Breast epithelium (tissue), 4 donors: ENCODE measurements at regions not wholly inside any gene's neighbourhood (a gene's known extent, or its start where the extent isn't known, plus 50 kb on each side); places are given as distances from the start of the nearest gene placed in this dataset.

ENCODE experiments used
- DNase-seq, 2 donors: peaks; one replicate each; pipeline ENCODE4 v3.0.0-alpha.2; 2019; ENCODE audit warnings: low spot score in 2 of 2
- H3K27ac ChIP-seq, 2 donors: fragments of 200-600 bp; sonication (generic) in 1 of 2; one replicate each; pipeline ENCODE4 v1.5.1; 2016 to 2019; ENCODE audit warnings: mild to moderate bottlenecking in 1 of 2
- H3K27me3 ChIP-seq, 2 donors: fragments of 200-600 bp; sonication (generic) in 1 of 2; one replicate each; pipeline versions ENCODE4 v1.5.1 to v1.6.0; 2017 to 2019; ENCODE audit warnings: control low read depth in 1 of 2, mild to moderate bottlenecking in 1 of 2
- H3K36me3 ChIP-seq: fragments of 200-600 bp; one replicate; pipeline ENCODE4 v1.5.1; 2019
- H3K4me1 ChIP-seq, 2 donors: fragments of 200-600 bp; sonication (generic); one replicate each; pipeline ENCODE4 v1.5.1; 2016 to 2019; ENCODE audit warnings: control low read depth in 1 of 2
- H3K4me3 ChIP-seq, 3 donors: fragments of 200-600 bp; sonication (generic); 1 replicate in 2 of 3; 2 replicates in 1 of 3; pipeline ENCODE4 v1.5.1; 2016 to 2019; ENCODE audit warnings: mild to moderate bottlenecking in 3 of 3, moderate library complexity in 2 of 3
- H3K9me3 ChIP-seq, 2 donors: fragments of 200-600 bp; sonication (generic) in 1 of 2; one replicate each; pipeline ENCODE4 v1.5.1; 2016 to 2019; ENCODE audit warnings: control low read depth in 1 of 2
- POLR2A ChIP-seq: fragments of 450-650 bp; IDR thresholded peaks from one replicate; pipeline ENCODE4 v1.6.1; 2016; ENCODE audit warnings: antibody characterized with exemption, mild to moderate bottlenecking, moderate library complexity
- POLR2AphosphoS5 ChIP-seq, 3 donors: sonication (generic); formaldehyde crosslinking; IDR thresholded peaks; one replicate each; pipeline ENCODE4 v1.6.1; 2017; ENCODE audit warnings: antibody characterized with exemption in 3 of 3
- intact Hi-C: fragments of 100-400 bp; cut with DNase I; formaldehyde crosslinking; loops from one replicate; pipeline ENCODE4 v1.15.1; 2023; ENCODE audit warnings: low total_unique reads
- TF ChIP-seq, protein P1 (sequence below), 3 donors: fragments of 450-650 bp; IDR thresholded peaks; one replicate each; pipeline ENCODE4 v1.5.1; 2016 to 2017; ENCODE audit warnings: antibody characterized with exemption in 3 of 3, mild to moderate bottlenecking in 3 of 3, moderate library complexity in 3 of 3

- peaks cover 0 to 8% of the 10 kb centered on the region in 2 donors for H3K9me3 ChIP-seq
- TF ChIP-seq POLR2A, result no peak
- TF ChIP-seq, protein P1, sequence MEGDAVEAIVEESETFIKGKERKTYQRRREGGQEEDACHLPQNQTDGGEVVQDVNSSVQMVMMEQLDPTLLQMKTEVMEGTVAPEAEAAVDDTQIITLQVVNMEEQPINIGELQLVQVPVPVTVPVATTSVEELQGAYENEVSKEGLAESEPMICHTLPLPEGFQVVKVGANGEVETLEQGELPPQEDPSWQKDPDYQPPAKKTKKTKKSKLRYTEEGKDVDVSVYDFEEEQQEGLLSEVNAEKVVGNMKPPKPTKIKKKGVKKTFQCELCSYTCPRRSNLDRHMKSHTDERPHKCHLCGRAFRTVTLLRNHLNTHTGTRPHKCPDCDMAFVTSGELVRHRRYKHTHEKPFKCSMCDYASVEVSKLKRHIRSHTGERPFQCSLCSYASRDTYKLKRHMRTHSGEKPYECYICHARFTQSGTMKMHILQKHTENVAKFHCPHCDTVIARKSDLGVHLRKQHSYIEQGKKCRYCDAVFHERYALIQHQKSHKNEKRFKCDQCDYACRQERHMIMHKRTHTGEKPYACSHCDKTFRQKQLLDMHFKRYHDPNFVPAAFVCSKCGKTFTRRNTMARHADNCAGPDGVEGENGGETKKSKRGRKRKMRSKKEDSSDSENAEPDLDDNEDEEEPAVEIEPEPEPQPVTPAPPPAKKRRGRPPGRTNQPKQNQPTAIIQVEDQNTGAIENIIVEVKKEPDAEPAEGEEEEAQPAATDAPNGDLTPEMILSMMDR (IDR thresholded peaks at IDR 0.05), result no peak
- TF ChIP-seq POLR2AphosphoS5 (IDR thresholded peaks at IDR 0.05), result no peak
- no peaks in the 10 kb centered on the region for H3K4me1 ChIP-seq
- H3K27me3 ChIP-seq, result no peaks in the 10 kb centered on the region
- no peak overlapping the region for H3K4me3 ChIP-seq
- no peak overlapping the region for H3K27ac ChIP-seq
- DNase-seq, result no peak
- intact Hi-C loops, result no loop called here
- H3K36me3 ChIP-seq, result peaks cover 4% of the 10 kb centered on the region
Observed at GRCh38 chr5:152016421-152016820, 91.8 kb upstream of the GLRA1 start.

- intact Hi-C loops, result no loop called here
- H3K27ac ChIP-seq, result no peak overlapping the region
- H3K36me3 ChIP-seq, result no peaks in the 10 kb centered on the region
- TF ChIP-seq POLR2AphosphoS5 (IDR thresholded peaks at IDR 0.05) (no peak), POLR2A (no peak)
- TF ChIP-seq, protein P1 (IDR thresholded peaks at IDR 0.05), result no peak
- no peak overlapping the region for H3K4me3 ChIP-seq
- DNase-seq, result no peak
- H3K4me1 ChIP-seq, result no peaks in the 10 kb centered on the region
- peaks cover 0 to 4% of the 10 kb centered on the region in 2 donors for H3K9me3 ChIP-seq
- H3K27me3 ChIP-seq, result no peaks in the 10 kb centered on the region
Observed at GRCh38 chr5:152007653-152008335, 83.1 kb upstream of the GLRA1 start.

DNA sequence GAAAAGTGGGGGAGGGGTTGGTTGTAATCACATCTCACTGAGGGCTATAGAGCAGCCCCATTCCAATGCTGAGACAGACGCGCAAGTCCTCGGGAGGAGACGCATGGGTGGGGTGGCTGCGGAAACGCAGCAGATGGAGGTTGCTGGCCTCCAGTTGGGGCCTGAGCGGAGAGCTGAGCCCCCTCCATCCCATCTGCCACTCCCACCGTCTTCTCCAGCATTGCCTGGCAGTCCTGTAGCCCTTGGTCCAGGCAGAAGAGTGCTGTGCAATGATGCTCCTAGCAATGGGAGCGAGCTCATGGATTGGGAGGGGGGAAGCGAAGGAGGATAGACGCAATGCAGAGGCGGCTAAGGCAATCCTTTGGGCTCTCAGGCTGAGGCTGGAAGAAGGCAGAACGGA, 79.4 kb upstream of the GLRA1 start:
- no peak overlapping the region for H3K4me3 ChIP-seq
- H3K9me3 ChIP-seq, result peaks cover 4 to 11% of the 10 kb centered on the region in 2 donors
- H3K4me1 ChIP-seq, result no peaks in the 10 kb centered on the region
- intact Hi-C loops, result no loop called here
- H3K27me3 ChIP-seq, result no peaks in the 10 kb centered on the region
- no peak overlapping the region for H3K27ac ChIP-seq
- no peaks in the 10 kb centered on the region for H3K36me3 ChIP-seq
- DNase-seq, result no peak
- no peak for TF ChIP-seq POLR2AphosphoS5 (IDR thresholded peaks at IDR 0.05)
- no peak for TF ChIP-seq POLR2A
- TF ChIP-seq, protein P1 (IDR thresholded peaks at IDR 0.05), result no peak
